Omental fat pad (tissue), 3 donors: ENCODE measurements at regions not wholly inside any gene's neighbourhood (a gene's known extent, or its start where the extent isn't known, plus 50 kb on each side); places are given as distances from the start of the nearest gene placed in this dataset. TPM values are rescaled to one million over a fixed set of nuclear protein-coding genes. Genes with fewer than 3 reads are reported as not detected.

ENCODE experiments used
- ATAC-seq: fragments of 150-250 bp; one replicate; pipeline ENCODE4 v1.9.1; 2016; ENCODE audit warnings: mild to moderate bottlenecking, moderate library complexity; ENCODE audit not compliant: low FRiP score
- DNase-seq: peaks from one replicate; pipeline ENCODE4 v3.0.0-alpha.2; 2019; ENCODE audit warnings: low spot score
- CTCF ChIP-seq, 3 donors: fragments of 450-650 bp; IDR thresholded peaks; one replicate each; pipeline ENCODE4 v1.5.1; 2016 to 2017; ENCODE audit warnings: antibody characterized with exemption in 3 of 3, mild to moderate bottlenecking in 3 of 3, moderate library complexity in 2 of 3
- small RNA-seq: library from RNA; depleted of rRNA; stranded (forward); fragments of <200 nt; gene quantifications from one replicate; pipeline ENCODE3, GENCODE V24; 2016

GRCh38 chr4:123343400-123344041 is 53.1 kb upstream of the SPRY1 start:
- ATAC-seq = peak; percentile 39
- no peak for TF ChIP-seq CTCF (IDR thresholded peaks at IDR 0.05)
- no peak for DNase-seq

DNA sequence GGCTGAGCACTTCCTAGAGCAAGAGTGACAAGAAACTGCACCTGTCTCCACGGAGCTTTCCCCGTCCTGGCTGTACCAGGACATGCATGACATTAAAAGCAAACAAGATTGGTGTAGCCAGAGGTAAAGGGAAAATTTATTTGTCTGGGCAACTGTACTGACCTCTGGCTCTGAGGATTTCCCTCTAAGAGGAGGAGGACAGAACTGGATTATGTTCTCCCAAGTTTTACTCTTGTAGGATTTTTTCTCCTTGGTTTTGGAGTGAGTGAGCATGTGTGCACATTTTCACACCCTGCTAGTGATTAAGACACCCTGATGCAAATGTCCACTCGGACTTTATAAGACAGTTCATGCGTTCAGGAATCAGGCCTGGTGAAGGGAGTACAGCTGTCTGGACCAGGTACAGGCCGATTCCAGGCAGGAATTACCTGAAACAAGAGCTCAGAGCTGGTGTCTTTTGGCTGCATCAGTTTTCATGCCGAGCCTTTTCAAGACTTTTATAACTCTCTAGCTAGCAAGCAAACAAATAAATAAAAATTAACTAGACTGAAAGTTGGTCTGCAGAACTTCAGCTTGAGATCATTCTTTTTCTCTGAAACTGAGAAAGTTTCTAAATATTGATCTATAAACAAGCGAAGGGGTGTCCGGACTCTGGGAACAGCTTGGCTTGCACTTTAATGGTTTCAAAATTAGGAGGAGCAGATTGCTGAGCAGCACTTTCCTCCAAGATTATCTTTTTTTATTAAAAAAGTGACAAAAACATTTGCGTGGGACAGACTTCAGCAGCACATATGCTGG is 51.3 kb upstream of the SPRY1 start:
- TF ChIP-seq CTCF (IDR thresholded peaks at IDR 0.05) = no peak
- DNase-seq = no peak

GRCh38 chr4:123345935-123346300 is 50.7 kb upstream of the SPRY1 start:
- ATAC-seq (no peak), DNase-seq (no peak)
- no peak for TF ChIP-seq CTCF (IDR thresholded peaks at IDR 0.05)

More for the DNA sequence above, 51.3 kb upstream of the SPRY1 start:
- no peak for ATAC-seq

DNA sequence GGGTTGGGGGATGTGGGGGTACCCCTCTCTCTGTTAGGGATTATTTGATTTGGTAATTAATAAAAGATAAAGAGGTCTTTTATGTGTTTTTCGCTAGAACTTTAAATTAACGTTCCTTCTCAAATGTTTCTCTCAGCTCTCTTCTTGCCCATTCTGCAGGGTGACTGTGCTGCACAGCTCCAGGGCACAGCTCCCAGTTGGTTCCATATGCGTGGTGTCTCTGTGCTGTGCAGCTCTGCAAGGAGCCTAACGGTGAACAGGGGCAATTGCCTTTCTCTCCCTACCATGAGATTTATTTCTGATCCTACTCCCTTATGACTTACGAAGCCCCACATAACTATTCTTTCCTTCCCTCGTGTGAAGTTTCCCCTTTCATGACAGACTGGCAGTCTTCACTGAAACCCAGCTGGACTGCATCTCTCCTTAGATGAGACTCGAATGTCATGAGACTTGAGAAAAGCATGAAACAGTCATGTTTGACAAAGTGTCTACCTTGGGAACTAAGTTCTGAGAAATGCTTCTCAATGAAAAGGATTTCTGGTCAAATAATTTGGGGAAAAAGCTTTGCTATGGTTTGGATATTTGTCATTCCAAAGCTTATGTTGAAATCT is 50.2 kb upstream of the SPRY1 start:
- TF ChIP-seq CTCF (IDR thresholded peaks at IDR 0.05) = no peak
- ATAC-seq (no peak), DNase-seq (no peak)

Small RNA genes lying in the stretch of these regions (small RNA-seq; reads per million reads assigned to genes)
- gene AC026402.1 = not detected
